ENCODE measurements at regions not wholly inside any gene's neighbourhood (a gene's known extent, or its start where the extent isn't known, plus 50 kb on each side); places are given as distances from the start of the nearest gene placed in this dataset.
"Not testable (repeated sequence)": the region's sequence is repeated elsewhere in the genome, so short reads cannot be mapped to it uniquely, and the experiment has no call there.

DNA sequence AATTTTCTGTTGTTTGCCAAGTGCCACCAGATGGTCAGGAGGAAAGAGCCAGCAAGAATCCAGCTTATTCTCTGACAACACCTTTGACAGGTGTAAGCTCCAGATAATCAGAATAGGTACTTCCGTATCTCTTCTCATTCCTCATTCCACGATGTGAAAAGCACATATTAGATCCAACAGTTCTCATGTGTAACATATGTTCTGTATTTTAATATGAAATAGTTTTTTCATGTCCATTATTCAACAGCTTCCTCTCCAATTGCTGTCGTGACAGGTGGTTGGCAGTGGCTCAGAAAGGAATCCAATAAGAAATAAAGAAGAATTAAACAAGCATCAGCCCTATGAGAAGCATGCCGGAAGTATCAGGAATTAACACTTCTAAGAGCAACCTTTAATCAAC, 1624.7 kb downstream of the MRPL39 start:
- DNase-seq (ENCODE audit: low spot score): no peak

- DNase-seq (ENCODE audit: low spot score): no peak
These were observed 1629.3 kb downstream of the MRPL39 start for GRCh38 chr21:23977971-23978370.

DNA sequence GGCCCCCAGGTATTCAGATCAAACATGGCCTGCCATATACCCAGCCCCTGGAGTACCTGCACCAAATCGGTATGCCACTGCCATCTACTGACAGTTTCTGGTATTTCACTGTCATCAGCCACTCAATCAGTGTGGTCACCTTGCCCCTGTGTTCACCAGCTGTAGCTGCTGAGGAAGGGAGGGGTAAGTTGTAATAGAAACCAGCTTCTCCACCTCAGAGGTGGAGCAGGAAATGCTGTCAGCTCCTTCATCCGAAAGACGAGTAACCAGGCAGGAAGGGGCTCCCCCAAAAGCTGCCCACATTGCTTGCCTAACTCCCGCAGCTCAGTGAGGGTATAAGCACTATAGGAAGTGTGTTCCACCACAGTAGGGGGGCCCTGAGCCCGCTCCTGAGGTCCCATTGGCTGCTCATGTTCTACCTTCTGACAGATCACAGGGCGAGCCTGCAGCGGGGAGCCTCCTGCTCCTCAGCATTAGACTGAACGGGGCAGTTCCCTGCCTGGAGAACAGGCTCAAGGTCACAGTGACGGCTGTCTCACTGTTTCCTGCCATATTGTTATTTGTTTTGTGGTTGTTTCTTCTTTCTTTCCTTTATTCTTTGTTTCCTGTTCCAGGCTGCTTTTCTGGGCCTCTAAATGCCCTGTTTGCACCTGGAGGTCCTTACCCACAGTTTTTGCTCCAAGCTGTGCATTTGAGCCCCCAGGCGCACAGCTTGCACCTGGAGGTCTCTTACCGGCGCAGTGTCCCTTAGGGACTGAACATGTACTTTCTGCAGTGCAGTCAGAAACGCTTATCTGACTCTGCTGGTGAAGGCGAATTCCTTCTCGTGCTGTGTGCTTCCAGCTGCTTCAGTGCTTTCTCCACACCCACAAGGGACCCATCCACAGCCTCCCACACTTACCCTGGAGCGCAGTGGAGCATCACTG, 1638.3 kb downstream of the MRPL39 start:
- peak; percentile 89 for DNase-seq (ENCODE audit: low spot score)

DNA sequence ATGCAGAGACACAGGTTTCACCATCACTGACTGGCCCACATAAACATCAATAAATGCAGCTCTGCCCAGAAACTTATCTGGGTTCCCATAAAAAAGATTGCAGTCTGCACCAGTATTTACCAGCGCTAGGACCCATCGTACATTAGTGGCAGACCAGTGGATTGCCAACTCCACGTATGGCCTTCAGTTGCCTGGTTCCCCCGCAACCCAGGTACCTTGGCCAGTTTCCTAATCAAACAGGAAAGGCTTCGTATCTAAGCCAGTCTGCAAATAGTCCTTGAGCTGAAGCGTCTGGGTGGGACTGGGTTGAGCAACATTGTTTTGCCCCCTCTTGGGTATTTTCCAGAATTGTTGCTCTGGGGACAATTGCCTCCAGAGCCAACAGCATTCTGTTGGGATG, 1639.3 kb downstream of the MRPL39 start:
- DNase-seq (ENCODE audit: low spot score): no peak

DNA sequence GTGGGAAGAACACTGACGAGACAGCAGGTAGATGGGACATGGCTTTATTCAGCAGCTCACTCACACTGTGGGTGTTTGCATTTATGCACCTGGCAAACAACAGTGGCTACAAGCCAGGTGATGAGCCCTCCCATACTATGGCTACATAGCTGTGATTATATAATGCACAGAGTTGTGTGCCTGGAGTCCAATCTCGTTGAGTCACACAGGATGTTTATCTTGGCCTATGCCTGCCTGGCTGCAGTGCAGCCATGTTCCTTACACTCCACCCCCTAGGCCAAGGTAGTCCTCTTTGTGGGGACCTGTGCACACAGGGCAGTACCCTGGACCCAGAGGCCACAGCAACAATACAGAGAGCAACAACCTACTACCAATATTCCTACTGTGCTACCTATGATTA, 1643.8 kb downstream of the MRPL39 start:
- no peak for DNase-seq (ENCODE audit: low spot score)

GRCh38 chr21:23960769-23961168, 1646.5 kb downstream of the MRPL39 start:
- DNase-seq (ENCODE audit: low spot score): no peak

- DNase-seq (ENCODE audit: low spot score): peak; percentile 31
These were observed 1652.0 kb downstream of the MRPL39 start for GRCh38 chr21:23955135-23955843.

DNA sequence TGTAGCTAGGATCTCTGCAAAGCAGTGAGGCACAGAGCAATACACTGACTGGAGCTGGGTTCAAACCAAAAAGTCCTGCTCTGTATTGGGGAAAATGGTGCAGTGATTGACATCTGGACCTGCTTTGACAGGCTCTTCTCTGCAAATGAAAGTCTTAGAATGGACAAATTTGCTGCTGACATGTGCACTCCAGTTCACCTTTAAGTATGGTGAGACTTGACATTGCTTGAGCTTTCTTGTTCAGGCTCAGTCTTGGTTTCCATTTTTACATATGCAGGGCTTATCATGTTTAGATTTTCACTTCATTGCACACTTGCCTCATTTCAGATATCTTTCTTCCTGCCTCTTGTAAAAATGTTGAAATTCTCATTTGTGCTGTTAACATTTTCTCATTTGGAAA, 1655.0 kb downstream of the MRPL39 start:
- no peak for DNase-seq (ENCODE audit: low spot score)

DNA sequence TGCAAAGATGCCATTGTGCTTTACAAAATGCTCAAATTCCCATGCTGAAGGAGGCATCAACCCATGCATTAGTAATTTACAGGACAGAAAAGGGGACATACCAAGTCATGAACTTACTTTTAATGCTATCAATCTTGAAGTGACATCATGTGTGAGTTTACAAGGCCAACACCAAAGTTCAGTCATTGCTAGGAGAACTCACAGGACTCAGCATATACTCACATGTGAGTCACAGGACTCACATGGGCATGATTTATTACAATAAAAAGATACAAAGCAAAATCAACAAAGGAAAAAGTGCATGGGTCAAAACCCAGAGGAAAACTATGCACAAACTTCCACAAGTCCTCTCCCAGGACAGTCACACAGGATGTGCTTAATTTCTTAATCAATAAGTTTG, 1656.0 kb downstream of the MRPL39 start:
- no peak for DNase-seq (ENCODE audit: low spot score)

- no peak for DNase-seq (ENCODE audit: low spot score)
These were observed 1656.9 kb downstream of the MRPL39 start for GRCh38 chr21:23950344-23950743.

GRCh38 chr21:23949493-23949892, 1657.8 kb downstream of the MRPL39 start:
- DNase-seq (ENCODE audit: low spot score): no peak

GRCh38 chr21:23939369-23940065, 1667.8 kb downstream of the MRPL39 start:
- DNase-seq (ENCODE audit: low spot score): no peak

GRCh38 chr21:23936991-23937390, 1670.3 kb downstream of the MRPL39 start:
- DNase-seq (ENCODE audit: low spot score): no peak

GRCh38 chr21:23936224-23936623, 1671.1 kb downstream of the MRPL39 start:
- peak; percentile 21 for DNase-seq (ENCODE audit: low spot score)

- no peak for DNase-seq (ENCODE audit: low spot score)
These were observed 1676.7 kb downstream of the MRPL39 start for GRCh38 chr21:23930565-23930964.

DNA sequence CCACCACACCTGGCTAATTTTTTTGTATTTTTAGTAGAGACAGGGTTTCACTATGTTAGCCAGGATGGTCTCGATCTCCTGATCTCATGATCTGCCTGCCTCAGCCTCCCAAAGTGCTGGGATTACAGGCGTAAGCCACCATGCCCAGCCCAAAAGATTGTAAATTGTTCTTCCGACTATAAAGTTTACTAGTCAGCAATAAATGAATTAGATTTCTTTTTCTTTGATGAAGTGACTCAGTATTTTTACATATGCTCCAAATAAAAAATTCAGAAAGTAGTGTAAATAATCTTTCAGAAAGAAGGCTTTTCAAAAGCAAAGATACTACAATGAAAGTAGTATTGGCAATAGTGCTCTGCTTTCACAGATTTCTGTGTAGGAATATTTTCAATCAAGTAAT, 1680.9 kb downstream of the MRPL39 start:
- not testable (repeated sequence) for DNase-seq (ENCODE audit: low spot score)

DNA sequence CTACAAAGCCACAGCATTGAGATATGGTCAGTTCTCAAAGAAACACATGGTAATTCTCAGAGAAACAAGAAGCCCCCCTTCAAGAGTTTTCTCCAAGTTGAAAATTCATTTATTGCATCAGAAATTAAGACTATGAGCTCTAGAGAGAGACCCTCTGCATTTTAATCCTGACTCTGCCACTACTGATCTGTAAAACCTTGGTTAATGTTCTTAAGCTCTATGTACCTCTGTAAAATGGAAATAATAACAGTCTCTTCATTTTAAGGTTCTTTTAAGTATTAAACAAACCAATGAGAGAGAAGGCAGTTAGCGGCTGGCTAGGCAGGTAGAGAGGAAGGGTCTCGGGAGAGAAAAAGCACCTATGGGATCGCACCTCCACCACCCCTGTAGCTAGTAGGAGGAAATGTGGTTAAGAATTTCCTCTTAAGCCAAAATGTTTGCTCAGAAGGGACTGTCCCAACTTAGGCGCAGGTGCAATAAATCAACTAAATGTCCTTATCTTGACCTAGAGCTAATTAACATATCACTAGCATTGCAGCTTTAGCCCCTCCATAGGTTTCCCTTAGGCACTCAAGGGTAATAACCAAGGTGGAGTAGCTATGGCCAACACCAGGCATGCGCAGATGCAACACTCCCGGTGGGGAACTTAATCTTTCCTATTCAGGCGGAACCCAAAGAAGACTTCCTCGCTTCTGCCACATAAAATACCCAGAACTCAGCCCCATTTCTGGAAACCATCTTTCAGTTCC, 1685.4 kb downstream of the MRPL39 start:
- DNase-seq (ENCODE audit: low spot score): peak; percentile 14

- no peak for DNase-seq (ENCODE audit: low spot score)
These were observed 1706.6 kb downstream of the MRPL39 start for GRCh38 chr21:23900727-23901126.

- DNase-seq (ENCODE audit: low spot score): no peak
These were observed 1707.7 kb downstream of the MRPL39 start for GRCh38 chr21:23899561-23899960.

DNA sequence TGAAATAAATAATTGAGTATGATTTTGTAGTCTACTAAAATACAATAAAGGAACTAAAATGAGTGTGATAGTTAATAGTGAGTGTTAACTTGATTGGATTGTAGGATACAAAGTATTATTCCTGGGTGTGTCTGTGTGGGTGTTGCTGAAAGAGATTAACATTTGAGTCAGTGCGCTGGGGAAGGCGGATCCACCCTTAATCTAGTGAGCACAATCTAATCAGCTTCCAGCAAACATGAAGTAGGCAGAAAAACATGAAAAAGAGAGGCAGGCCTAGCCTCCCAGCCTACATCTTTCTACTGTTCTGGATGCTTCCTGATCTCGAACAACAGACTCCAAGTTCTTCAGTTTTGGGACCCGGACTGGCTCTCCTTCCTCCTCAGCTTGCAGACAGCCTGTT, 1716.6 kb downstream of the MRPL39 start:
- no peak for DNase-seq (ENCODE audit: low spot score)

GRCh38 chr21:23887725-23888306, 1719.5 kb downstream of the MRPL39 start:
- peak; percentile 80 for DNase-seq (ENCODE audit: low spot score)

Measured in NAMALWA (cell line).